ENCODE measurements at regions not wholly inside any gene's neighbourhood (a gene's known extent, or its start where the extent isn't known, plus 50 kb on each side); places are given as distances from the start of the nearest gene placed in this dataset.

DNA sequence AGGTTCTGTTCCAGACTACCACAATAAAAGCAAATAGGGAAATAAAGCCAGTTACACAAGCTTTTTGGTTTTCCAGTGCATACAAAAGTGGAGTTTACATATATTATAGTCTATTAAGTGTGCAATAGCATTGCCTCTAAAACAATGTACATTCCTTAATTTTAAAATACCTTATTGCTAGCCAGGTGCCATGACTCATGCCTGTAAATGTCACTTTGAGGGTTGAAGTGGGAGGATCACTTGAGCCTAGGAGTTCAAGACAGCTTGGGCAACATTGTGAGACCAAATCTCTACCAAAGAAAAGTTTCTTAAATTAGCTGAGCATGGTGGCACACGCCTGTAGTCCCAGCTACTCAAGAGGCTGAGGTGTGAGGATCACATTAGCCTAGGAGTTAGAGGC lies 52.9 kb upstream of the IMP4 start:
- TF ChIP-seq, protein P1, sequence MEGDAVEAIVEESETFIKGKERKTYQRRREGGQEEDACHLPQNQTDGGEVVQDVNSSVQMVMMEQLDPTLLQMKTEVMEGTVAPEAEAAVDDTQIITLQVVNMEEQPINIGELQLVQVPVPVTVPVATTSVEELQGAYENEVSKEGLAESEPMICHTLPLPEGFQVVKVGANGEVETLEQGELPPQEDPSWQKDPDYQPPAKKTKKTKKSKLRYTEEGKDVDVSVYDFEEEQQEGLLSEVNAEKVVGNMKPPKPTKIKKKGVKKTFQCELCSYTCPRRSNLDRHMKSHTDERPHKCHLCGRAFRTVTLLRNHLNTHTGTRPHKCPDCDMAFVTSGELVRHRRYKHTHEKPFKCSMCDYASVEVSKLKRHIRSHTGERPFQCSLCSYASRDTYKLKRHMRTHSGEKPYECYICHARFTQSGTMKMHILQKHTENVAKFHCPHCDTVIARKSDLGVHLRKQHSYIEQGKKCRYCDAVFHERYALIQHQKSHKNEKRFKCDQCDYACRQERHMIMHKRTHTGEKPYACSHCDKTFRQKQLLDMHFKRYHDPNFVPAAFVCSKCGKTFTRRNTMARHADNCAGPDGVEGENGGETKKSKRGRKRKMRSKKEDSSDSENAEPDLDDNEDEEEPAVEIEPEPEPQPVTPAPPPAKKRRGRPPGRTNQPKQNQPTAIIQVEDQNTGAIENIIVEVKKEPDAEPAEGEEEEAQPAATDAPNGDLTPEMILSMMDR (IDR thresholded peaks at IDR 0.05; ENCODE audit: low read length), result no peak
- no peak for TF ChIP-seq EZH2 (optimal IDR thresholded peaks at IDR 0.05; ENCODE audit: low read depth, low read length)

Measured in MM.1S (cell line).